Mucosa of descending colon (tissue), 3 donors: ENCODE measurements at regions not wholly inside any gene's neighbourhood (a gene's known extent, or its start where the extent isn't known, plus 50 kb on each side); places are given as distances from the start of the nearest gene placed in this dataset.
"Not testable (repeated sequence)": the region's sequence is repeated elsewhere in the genome, so short reads cannot be mapped to it uniquely, and the experiment has no call there.

ENCODE experiments used
- ATAC-seq: fragments of 200-7000 bp; cut with Tn5 transposase; one replicate; pipeline ENCODE4 v1.9.1; 2020; ENCODE audit warnings: mild to moderate bottlenecking, moderate library complexity
- DNase-seq, 3 donors: peaks; one replicate each; pipeline ENCODE4 v3.0.0-alpha.2; 2020
- H3K36me3 ChIP-seq: fragments of 200-600 bp; one replicate; pipeline ENCODE4 v1.8.0; 2021; ENCODE audit warnings: low read depth, mild to moderate bottlenecking
- H3K4me1 ChIP-seq: fragments of 200-600 bp; one replicate; pipeline ENCODE4 v1.8.0; 2021; ENCODE audit warnings: low read depth, mild to moderate bottlenecking
- H3K4me3 ChIP-seq: fragments of 200-600 bp; one replicate; pipeline ENCODE4 v1.8.0; 2021; ENCODE audit warnings: mild to moderate bottlenecking
- H3K9me3 ChIP-seq: fragments of 200-600 bp; one replicate; pipeline ENCODE4 v1.8.0; 2021; ENCODE audit warnings: mild to moderate bottlenecking
- CTCF ChIP-seq: fragments of 200-600 bp; IDR thresholded peaks from one replicate; pipeline ENCODE4 v1.8.0; 2022; ENCODE audit warnings: antibody characterized with exemption, mild to moderate bottlenecking
- intact Hi-C, 2 donors: fragments of 100-400 bp; cut with DNase I in 1 of 2; cut with micrococcal nuclease in 1 of 2; formaldehyde crosslinking; loops; one replicate each; pipeline versions ENCODE4 v1.11.0 to v1.11.1; 2022; cut with DNase I, micrococcal nuclease
- donor health status: DM: no; HTN: no; CAD: no; lungs with moderate emphysema.
- donor health status: DM: no; HTN: no; CAD: no.
- donor health status: DM: no; HTN: yes; CAD: no.

DNA sequence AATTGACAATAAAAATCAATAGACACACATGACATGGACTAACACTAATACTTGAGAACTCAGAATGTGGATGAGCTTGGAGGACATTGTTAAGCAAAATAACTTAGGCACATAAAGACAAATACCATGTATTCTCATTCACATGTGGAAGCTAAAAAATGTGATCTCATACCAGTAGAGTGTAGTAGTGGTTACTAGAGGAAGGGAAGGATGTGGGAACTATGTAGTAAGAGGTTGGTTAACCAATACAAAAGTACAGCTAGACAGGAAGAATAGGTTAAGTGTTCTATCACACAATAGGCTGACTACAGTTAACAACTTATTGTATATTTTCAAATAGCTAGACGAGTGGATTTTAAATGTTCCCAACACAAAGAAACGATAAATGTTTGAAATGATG, 415.8 kb upstream of the KLF12 start:
- DNase-seq (no peak), ATAC-seq (no peak)
- Histone ChIP-seq H3K4me3 (no peak overlapping the region), H3K36me3 (no peaks in the 10 kb centered on the region), H3K9me3 (no peaks in the 10 kb centered on the region), H3K4me1 (no peaks in the 10 kb centered on the region)
- TF ChIP-seq CTCF: no peak
- intact Hi-C loops: no loop called here

GRCh38 chr13:74536649-74537048, 402.4 kb upstream of the KLF12 start:
- DNase-seq, H3K4me1 ChIP-seq, ATAC-seq, H3K36me3 ChIP-seq, intact Hi-C loops, H3K9me3 ChIP-seq, H3K4me3 ChIP-seq: not testable (repeated sequence)

DNA sequence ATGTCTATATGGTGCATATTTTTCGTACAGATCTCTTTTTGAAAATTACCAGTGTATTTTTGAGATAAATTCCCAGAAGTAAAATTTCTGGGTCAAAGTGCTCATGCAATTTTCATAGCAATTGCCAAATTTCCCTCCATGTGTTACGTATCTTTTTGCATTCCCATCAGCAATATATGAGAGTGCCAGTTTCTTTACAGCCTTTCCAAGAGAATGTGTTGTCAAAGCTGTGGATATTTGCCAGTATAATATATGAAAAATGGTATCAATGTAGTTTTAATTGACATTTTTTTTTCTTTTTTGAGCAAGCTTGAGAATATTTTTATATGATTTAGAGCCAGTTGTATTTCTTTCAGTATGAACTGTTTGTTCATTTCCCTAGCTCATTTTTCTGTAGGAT, 399.0 kb upstream of the KLF12 start:
- no peak for TF ChIP-seq CTCF
- no peaks in the 10 kb centered on the region for H3K9me3 ChIP-seq
- H3K4me3 ChIP-seq: no peak overlapping the region
- H3K36me3 ChIP-seq: no peaks in the 10 kb centered on the region
- DNase-seq: no peak
- H3K4me1 ChIP-seq: no peaks in the 10 kb centered on the region
- no peak for ATAC-seq
- intact Hi-C loops: no loop called here

- TF ChIP-seq CTCF: no peak
- no peaks in the 10 kb centered on the region for H3K9me3 ChIP-seq
- no peak for DNase-seq
- no peak overlapping the region for H3K4me3 ChIP-seq
- H3K4me1 ChIP-seq: no peaks in the 10 kb centered on the region
- ATAC-seq: no peak
- no peaks in the 10 kb centered on the region for H3K36me3 ChIP-seq
- intact Hi-C loops: no loop called here
Measured at GRCh38 chr13:74530011-74530410, 395.8 kb upstream of the KLF12 start.

DNA sequence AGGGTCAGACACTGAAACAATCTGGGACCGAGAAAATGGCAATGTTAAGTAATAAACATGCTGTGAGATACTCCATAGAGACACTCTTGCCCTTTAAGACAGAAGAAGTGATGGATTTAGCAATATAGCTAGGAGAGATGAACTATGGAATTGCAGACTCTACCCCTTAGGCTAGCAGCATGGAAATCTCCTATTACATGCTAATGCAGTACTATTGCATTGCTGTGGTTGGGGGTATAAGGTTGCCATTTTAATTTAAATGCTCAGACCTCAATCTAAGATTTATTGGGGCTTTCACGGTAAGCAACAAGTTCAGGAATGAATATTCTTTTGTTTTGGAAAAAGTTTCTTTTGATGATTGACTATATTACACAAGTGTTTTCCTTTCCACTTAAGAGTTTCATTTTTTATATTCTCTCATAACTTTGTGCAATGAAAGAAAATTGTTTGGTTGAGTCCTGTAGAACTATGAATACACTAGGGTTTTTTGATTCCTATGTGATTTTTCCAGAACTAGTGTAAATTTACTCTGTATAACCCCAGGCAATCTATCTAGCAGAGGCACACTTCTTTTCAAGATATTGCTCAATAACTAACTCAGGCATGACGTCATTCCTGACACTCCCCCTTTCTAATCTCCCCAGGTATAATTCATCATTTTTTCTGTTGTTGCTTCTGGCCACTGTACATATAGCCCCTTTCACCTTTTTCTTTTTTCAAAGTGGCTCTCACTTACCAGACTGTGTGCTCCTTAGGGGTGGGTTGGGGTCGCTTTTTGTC, 394.7 kb upstream of the KLF12 start:
- no peaks in the 10 kb centered on the region for H3K36me3 ChIP-seq
- intact Hi-C loops: no loop called here
- H3K4me1 ChIP-seq: no peaks in the 10 kb centered on the region
- no peaks in the 10 kb centered on the region for H3K9me3 ChIP-seq
- no peak for DNase-seq
- H3K4me3 ChIP-seq: no peak overlapping the region
- no peak for TF ChIP-seq CTCF
- ATAC-seq: no peak

DNA sequence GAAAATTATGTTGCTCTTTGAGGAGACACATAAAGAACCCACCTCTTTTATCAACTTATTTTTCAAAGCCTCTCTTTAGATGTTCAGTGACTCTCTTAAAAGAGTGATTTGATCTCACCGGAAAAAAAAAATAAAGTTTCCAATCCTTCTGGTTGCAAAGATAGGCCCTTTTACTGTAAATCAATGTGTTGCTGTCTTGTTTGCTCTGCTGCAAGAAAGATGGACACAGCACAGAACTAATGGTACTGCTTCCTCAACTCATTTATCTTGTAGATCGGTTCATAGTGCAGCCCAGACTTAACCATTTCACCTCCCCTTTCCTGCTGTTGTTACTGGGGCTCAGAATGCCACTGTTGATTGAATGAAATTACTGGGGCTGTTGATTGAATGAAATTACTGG, 388.9 kb upstream of the KLF12 start:
- no peak for ATAC-seq
- H3K9me3 ChIP-seq: no peaks in the 10 kb centered on the region
- intact Hi-C loops: no loop called here
- no peak overlapping the region for H3K4me3 ChIP-seq
- TF ChIP-seq CTCF: no peak
- DNase-seq: no peak
- no peaks in the 10 kb centered on the region for H3K36me3 ChIP-seq
- H3K4me1 ChIP-seq: no peaks in the 10 kb centered on the region
